OCI-LY3 (cell line): ENCODE measurements at regions not wholly inside any gene's neighbourhood (a gene's known extent, or its start where the extent isn't known, plus 50 kb on each side); places are given as distances from the start of the nearest gene placed in this dataset.
"Not testable (repeated sequence)": the region's sequence is repeated elsewhere in the genome, so short reads cannot be mapped to it uniquely, and the experiment has no call there.

Experiments
- H2AFZ ChIP-seq: fragments of 200-600, 300-600 bp; shearing (Covaris generic); 2 replicates; pipeline ENCODE4 v1.6.0; 2014; ENCODE audit warnings: antibody characterized with exemption, low read depth, low read length
- H3K27ac ChIP-seq: fragments of 200-600, 300-600 bp; sonication (generic); 2 replicates; pipeline ENCODE4 v1.5.1; 2014; ENCODE audit warnings: mild to moderate bottlenecking, low read length, moderate library complexity, mixed read lengths
- H3K27me3 ChIP-seq: fragments of 200-600, 300-600 bp; sonication (generic); 2 replicates; pipeline ENCODE4 v1.6.1; 2014; ENCODE audit warnings: low read depth, low read length, mixed read lengths
- H3K36me3 ChIP-seq: fragments of 200-600, 300-600 bp; sonication (generic); replicated peaks from 2 replicates; pipeline ENCODE3; 2014; ENCODE audit warnings: low read depth, low read length, mixed read lengths
- H3K4me1 ChIP-seq: fragments of 300-600, 200-600 bp; sonication (generic); 2 replicates; pipeline ENCODE4 v1.6.1; 2014; ENCODE audit warnings: low read length, mixed read lengths
- H3K4me2 ChIP-seq: fragments of 200-600, 300-600 bp; sonication (generic); 2 replicates; pipeline ENCODE4 v1.6.1; 2014; ENCODE audit warnings: low read length, mixed read lengths
- H3K4me3 ChIP-seq: fragments of 300-600, 200-600 bp; sonication (generic); 2 replicates; pipeline ENCODE4 v1.5.1; 2014; ENCODE audit warnings: antibody characterized with exemption, mild to moderate bottlenecking, low read length, moderate library complexity
- H3K79me2 ChIP-seq: fragments of 300-600, 200-600 bp; shearing (Covaris generic); 2 replicates; pipeline ENCODE4 v1.6.1; 2014; ENCODE audit warnings: mild to moderate bottlenecking, low read length, mixed read lengths
- H3K9ac ChIP-seq: fragments of 300-600, 200-600 bp; shearing (Covaris generic); 2 replicates; pipeline ENCODE4 v1.6.0; 2014; ENCODE audit warnings: mild to moderate bottlenecking, low read length, moderate library complexity
- H3K9me3 ChIP-seq: fragments of 200-600, 300-600 bp; shearing (Covaris generic); 2 replicates; pipeline ENCODE4 v1.6.1; 2014; ENCODE audit warnings: low read length, mixed read lengths; ENCODE audit not compliant: insufficient read depth
- H4K20me1 ChIP-seq: fragments of 200-600, 300-600 bp; sonication (generic); 2 replicates; pipeline ENCODE4 v1.6.1; 2016; ENCODE audit warnings: low read length, mixed read lengths; ENCODE audit not compliant: insufficient read depth
- CTCF ChIP-seq: fragments of 200-600, 300-600 bp; sonication (generic); IDR thresholded peaks from 2 replicates; pipeline ENCODE4 v1.5.1; 2014; ENCODE audit warnings: antibody characterized with exemption, low read length, low read depth
- EZH2phosphoT487 ChIP-seq: fragments of 200-600 bp; shearing (Covaris generic); IDR thresholded peaks from 2 replicates; pipeline ENCODE4 v1.6.1; 2018; ENCODE audit warnings: antibody characterized with exemption, mixed run types, low read depth

DNA sequence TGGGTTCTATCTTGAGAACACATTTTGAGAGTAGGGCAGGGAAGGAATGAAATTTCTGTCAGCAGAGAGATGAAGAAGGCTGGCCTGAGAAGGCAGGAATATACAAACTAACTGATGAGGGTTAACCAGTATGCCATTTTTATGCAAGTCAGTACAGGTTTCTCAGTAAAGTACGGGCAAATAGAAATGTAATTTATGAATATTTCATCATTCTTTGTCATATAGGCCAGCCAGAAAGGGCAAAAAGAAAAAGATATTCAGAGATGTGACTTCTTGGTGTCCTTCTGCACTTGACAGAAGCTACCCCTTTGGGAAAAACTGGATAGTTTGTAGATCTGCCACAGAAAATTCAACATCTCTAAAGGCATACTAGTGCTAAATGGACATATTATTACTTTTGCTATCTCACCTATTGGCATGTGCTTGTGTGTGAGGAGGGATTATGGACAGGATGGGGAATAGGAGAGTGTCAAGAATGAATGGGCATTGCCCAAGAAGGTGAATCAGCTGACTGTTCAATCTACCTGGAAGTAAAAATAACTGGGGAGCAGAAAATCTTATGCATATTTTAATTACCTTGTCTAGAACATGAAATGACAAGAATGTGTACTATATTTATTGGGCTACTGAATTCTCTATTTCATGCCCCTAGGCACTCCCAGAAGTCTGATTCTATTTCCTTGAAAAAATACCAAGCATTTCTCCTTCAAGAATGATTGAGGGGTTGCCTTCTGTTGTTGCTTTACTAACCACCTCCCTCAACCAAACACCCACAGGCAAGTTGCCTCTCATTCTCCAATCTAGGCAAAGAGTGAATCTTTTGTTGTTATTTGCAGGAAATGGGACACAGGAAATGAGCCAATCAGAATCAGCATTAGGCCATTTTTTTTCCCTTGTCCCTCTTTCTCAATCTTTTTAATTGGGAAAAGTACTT, 175.1 kb upstream of the SLC38A2 start:
- no peak overlapping the region for H3K4me3 ChIP-seq
- no peak overlapping the region for H3K4me2 ChIP-seq
- no peak overlapping the region for H2AFZ ChIP-seq
- H3K27me3 ChIP-seq, result no peaks in the 10 kb centered on the region
- H3K9me3 ChIP-seq, result no peaks in the 10 kb centered on the region
- no peak overlapping the region for H3K9ac ChIP-seq
- no peaks in the 10 kb centered on the region for H4K20me1 ChIP-seq
- no peaks in the 10 kb centered on the region for H3K36me3 ChIP-seq
- H3K27ac ChIP-seq, result no peak overlapping the region
- no peaks in the 10 kb centered on the region for H3K4me1 ChIP-seq
- no peaks in the 10 kb centered on the region for H3K79me2 ChIP-seq
- TF ChIP-seq EZH2phosphoT487, result no peak
- TF ChIP-seq CTCF, result no peak

DNA sequence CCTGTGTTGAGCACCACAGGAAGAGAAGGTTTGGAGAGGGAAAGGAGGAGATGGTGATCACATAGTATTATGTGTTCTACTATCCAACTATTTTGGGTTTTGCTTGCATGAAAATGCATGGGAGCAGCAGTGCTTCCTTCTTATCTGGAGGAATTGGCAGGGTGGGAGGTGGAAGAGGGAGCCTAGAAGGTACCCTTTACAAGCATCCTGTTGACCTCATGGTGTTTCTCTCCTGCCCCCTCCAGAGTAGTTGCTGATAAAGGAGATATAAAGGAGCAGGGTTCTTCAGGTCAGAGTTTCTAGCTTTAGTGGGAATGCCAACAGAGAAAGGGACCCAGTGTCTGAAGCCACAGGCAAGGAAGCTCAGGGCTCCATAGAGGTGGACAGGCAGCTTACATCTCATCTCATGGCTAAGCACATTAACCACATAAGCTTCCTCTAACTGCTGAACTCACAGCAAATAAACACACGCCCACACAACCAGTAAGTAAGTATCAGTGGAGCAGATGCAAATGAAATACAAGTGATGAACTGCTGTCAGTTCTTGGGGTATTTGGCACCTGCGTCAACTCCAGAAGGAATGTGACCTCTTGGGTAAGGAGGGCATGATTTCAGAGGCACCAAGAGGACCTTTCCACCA, 174.2 kb upstream of the SLC38A2 start:
- Histone ChIP-seq H3K27me3 (no peaks in the 10 kb centered on the region), H3K9ac (no peak overlapping the region), H3K9me3 (no peaks in the 10 kb centered on the region), H3K4me2 (no peak overlapping the region), H3K4me1 (no peaks in the 10 kb centered on the region), H3K4me3 (no peak overlapping the region), H3K36me3 (no peaks in the 10 kb centered on the region), H3K79me2 (no peaks in the 10 kb centered on the region), H2AFZ (no peak overlapping the region), H4K20me1 (no peaks in the 10 kb centered on the region), H3K27ac (no peak overlapping the region)
- TF ChIP-seq CTCF (no peak), EZH2phosphoT487 (no peak)

DNA sequence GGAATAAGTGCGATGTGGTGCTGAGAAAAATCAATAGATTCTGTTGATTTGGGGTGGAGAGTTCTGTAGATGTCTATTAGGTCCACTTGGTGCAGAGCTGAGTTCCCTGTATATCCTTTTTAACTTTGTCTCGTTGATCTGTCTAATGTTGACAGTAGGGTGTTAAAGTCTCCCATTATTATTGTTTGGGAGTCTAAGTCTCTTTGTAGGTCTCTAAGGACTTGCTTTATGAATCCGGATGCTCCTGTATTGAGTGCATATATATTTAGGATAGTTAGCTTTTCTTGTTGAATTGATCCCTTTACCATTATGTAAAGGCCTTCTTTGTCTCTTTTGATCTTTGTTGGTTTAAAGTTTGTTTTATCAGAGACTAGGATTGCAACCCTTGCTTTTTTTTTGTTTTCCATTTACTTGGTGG, 170.8 kb upstream of the SLC38A2 start:
- H3K27ac ChIP-seq, H2AFZ ChIP-seq, H3K4me3 ChIP-seq, H3K4me2 ChIP-seq, H3K36me3 ChIP-seq, H4K20me1 ChIP-seq, H3K79me2 ChIP-seq, H3K4me1 ChIP-seq, H3K9me3 ChIP-seq, H3K9ac ChIP-seq, H3K27me3 ChIP-seq: not testable (repeated sequence)

GRCh38 chr12:46538976-46539375, 166.4 kb upstream of the SLC38A2 start:
- Histone ChIP-seq H3K4me3 (no peak overlapping the region), H3K79me2 (no peaks in the 10 kb centered on the region), H3K4me2 (no peak overlapping the region), H3K4me1 (peaks cover 34% of the 10 kb centered on the region), H3K9me3 (no peaks in the 10 kb centered on the region), H2AFZ (no peak overlapping the region), H3K27me3 (no peaks in the 10 kb centered on the region), H4K20me1 (no peaks in the 10 kb centered on the region), H3K36me3 (no peaks in the 10 kb centered on the region), H3K27ac (no peak overlapping the region), H3K9ac (no peak overlapping the region)
- TF ChIP-seq CTCF (no peak), EZH2phosphoT487 (no peak)
